ENCODE measurements at regions not wholly inside any gene's neighbourhood (a gene's known extent, or its start where the extent isn't known, plus 50 kb on each side); places are given as distances from the start of the nearest gene placed in this dataset.
"Not testable (repeated sequence)": the region's sequence is repeated elsewhere in the genome, so short reads cannot be mapped to it uniquely, and the experiment has no call there.

- Histone ChIP-seq H3K4me3 (no peak overlapping the region), H3K36me3 (no peaks in the 10 kb centered on the region), H3K27me3 (replicated peaks in 1 of 7) (no peaks in the 10 kb centered on the region), H3K27ac (no peak overlapping the region), H3K4me1 (no peaks in the 10 kb centered on the region), H3K9me3 (peaks cover 0 to 7% (median 0%) of the 10 kb centered on the region in 8 donors)
- no peak for DNase-seq
- WGBS, 5 donors, result 64 to 70% (median 66%) methylated on average over 1 of the region's 1 CpG
- no peak for TF ChIP-seq CTCF (IDR thresholded peaks at IDR 0.05 in 8 of 11, conservative IDR thresholded peaks at IDR 0.05 in 3 of 11)
- no peak for TF ChIP-seq POLR2A (IDR thresholded peaks at IDR 0.05)
- TF ChIP-seq POLR2AphosphoS5 (IDR thresholded peaks at IDR 0.05), result no peak
- intact Hi-C loops (cut with DNase I; ENCODE audit: low total_unique reads), result no loop called here
These were observed 161.0 kb upstream of the C11orf58 start for GRCh38 chr11:16577490-16577889.

GRCh38 chr11:16574889-16575288, 163.6 kb upstream of the C11orf58 start:
- H3K36me3 ChIP-seq; intact Hi-C loops (cut with DNase I; ENCODE audit: low total_unique reads); DNase-seq; H3K4me1 ChIP-seq; H3K27me3 ChIP-seq (replicated peaks in 1 of 7); H3K9me3 ChIP-seq; H3K27ac ChIP-seq; H3K4me3 ChIP-seq: not testable (repeated sequence)
- 81 to 95% (median 88%) methylated on average over 2 of the region's 2 CpGs for WGBS, 5 donors

DNA sequence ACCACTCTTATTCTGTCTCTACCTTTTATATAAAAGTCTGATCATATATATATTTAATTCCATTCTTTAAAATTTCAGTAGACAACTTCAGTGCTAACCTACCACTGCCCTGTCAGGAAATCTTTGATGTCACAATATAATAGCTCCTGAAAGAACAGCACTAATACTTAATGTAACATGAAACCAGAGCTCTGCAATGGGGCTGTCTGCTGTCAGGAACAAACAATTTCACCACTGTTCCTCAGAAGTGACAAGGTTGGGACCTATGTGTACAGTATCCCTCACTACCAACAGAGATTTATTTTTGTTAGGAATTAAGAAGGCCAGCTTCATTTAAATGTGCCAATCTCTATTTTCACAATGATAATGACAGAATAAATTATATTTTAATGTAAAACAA, 165.5 kb upstream of the C11orf58 start:
- Histone ChIP-seq H3K4me3 (no peak overlapping the region), H3K27ac (no peak overlapping the region), H3K4me1 (no peaks in the 10 kb centered on the region), H3K36me3 (no peaks in the 10 kb centered on the region), H3K27me3 (replicated peaks in 1 of 7) (no peaks in the 10 kb centered on the region), H3K9me3 (no peaks in the 10 kb centered on the region)
- intact Hi-C loops (cut with DNase I; ENCODE audit: low total_unique reads), result no loop called here
- no peak for TF ChIP-seq POLR2A (IDR thresholded peaks at IDR 0.05)
- no peak for TF ChIP-seq CTCF (IDR thresholded peaks at IDR 0.05 in 8 of 11, conservative IDR thresholded peaks at IDR 0.05 in 3 of 11)
- no peak for TF ChIP-seq POLR2AphosphoS5 (IDR thresholded peaks at IDR 0.05)
- DNase-seq, result no peak

- Histone ChIP-seq H3K27me3 (replicated peaks in 1 of 7) (no peaks in the 10 kb centered on the region), H3K9me3 (no peaks in the 10 kb centered on the region), H3K4me1 (no peaks in the 10 kb centered on the region), H3K36me3 (no peaks in the 10 kb centered on the region), H3K27ac (no peak overlapping the region), H3K4me3 (no peak overlapping the region)
- intact Hi-C loops (cut with DNase I; ENCODE audit: low total_unique reads), result no loop called here
- no peak for DNase-seq
- TF ChIP-seq CTCF (IDR thresholded peaks at IDR 0.05 in 8 of 11, conservative IDR thresholded peaks at IDR 0.05 in 3 of 11) (no peak), POLR2A (IDR thresholded peaks at IDR 0.05) (no peak), POLR2AphosphoS5 (IDR thresholded peaks at IDR 0.05) (no peak)
These were observed 177.3 kb upstream of the C11orf58 start for GRCh38 chr11:16561150-16561549.

DNA sequence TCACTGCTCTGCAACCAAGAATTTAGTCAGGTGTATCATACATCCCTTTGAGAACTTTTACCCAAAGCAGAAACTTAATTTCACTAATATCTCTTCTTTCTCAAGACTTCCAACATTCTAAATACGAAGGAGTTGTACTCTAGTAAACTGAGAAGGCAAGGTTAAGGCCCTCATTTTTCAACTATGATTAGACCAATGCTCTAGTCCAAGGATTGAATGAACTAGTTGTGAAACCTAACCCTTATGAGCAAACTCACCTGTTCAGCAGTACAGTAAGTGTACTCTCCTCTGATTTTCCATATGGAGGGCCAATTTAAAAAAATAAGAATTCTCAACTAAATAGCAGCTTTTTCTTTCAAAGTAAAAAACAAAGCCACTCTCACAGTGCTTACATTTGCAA, 180.0 kb upstream of the C11orf58 start:
- no peak overlapping the region for H3K27ac ChIP-seq
- DNase-seq, result no peak
- WGBS, 5 donors, result 61 to 87% (median 79%) methylated on average over 1 of the region's 1 CpG
- no peak overlapping the region for H3K4me3 ChIP-seq
- intact Hi-C loops (cut with DNase I; ENCODE audit: low total_unique reads), result no loop called here
- TF ChIP-seq CTCF (IDR thresholded peaks at IDR 0.05 in 8 of 11, conservative IDR thresholded peaks at IDR 0.05 in 3 of 11), result no peak
- TF ChIP-seq POLR2AphosphoS5 (IDR thresholded peaks at IDR 0.05), result no peak
- TF ChIP-seq POLR2A (IDR thresholded peaks at IDR 0.05), result no peak
- H3K36me3 ChIP-seq, result no peaks in the 10 kb centered on the region
- no peaks in the 10 kb centered on the region for H3K4me1 ChIP-seq
- no peaks in the 10 kb centered on the region for H3K27me3 ChIP-seq (replicated peaks in 1 of 7)
- no peaks in the 10 kb centered on the region for H3K9me3 ChIP-seq

All from spleen (tissue), 11 donors.